ENCODE measurements at regions not wholly inside any gene's neighbourhood (a gene's known extent, or its start where the extent isn't known, plus 50 kb on each side); places are given as distances from the start of the nearest gene placed in this dataset.

DNA sequence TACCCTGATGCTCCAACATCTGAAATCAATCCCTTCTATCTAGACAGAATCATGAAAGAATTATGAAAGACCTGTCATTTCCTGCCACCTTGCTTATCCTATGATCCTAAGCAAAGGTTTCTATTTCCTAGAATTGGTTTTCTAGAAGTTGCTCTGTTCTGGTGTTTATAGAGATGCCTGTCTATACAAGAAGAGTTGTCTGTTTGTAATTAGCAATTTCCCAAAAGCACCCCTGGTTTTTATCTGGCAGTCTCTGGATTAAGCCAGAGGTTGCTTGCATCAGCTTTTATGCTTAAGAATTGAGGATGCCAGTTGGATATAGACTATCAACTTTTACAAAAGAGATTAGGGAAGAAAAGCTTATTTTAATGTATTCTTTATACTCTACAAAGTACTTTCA is 133.0 kb upstream of the EFNA5 start:
- H3K27me3 ChIP-seq (replicated peaks in 1 of 4; ENCODE audit: control extremely low read depth in 1 of 4, control insufficient read depth in 3 of 4, insufficient read depth in 4 of 4, low read length in 3 of 4), result no peaks in the 10 kb centered on the region
- no peak overlapping the region for H2AFZ ChIP-seq (ENCODE audit: insufficient read depth, low read depth, low read length, poor library complexity, severe bottlenecking)
- ATAC-seq (ENCODE audit: low read depth) (no peak), DNase-seq (no peak)
- H3K4me3 ChIP-seq (ENCODE audit: control extremely low read depth in 1 of 5, extremely low read depth in 1 of 5, insufficient read depth in 1 of 5, low read depth in 2 of 5, low read length in 4 of 5), result no peak overlapping the region
- no peak overlapping the region for H3K27ac ChIP-seq (ENCODE audit: low read length in 2 of 2)
- no peaks in the 10 kb centered on the region for H4K20me1 ChIP-seq (ENCODE audit: control insufficient read depth, insufficient read depth, low read length, poor library complexity, severe bottlenecking)
- Mint-ChIP-seq H3K4me1 (no peaks in the 10 kb centered on the region), H3K27ac (no peak overlapping the region), H3K4me3 (no peak overlapping the region), H3K27me3 (no peaks in the 10 kb centered on the region), H3K9me3 (ENCODE audit: insufficient read depth) (no peaks in the 10 kb centered on the region)
- no peaks in the 10 kb centered on the region for H3K36me3 ChIP-seq (replicated peaks in 1 of 2; ENCODE audit: control extremely low read depth in 1 of 2, control insufficient read depth in 1 of 2, extremely low read depth in 1 of 2, insufficient read depth in 2 of 2, low read length in 1 of 2)
- POLR2A ChIA-PET, result no interaction called here
- no peak overlapping the region for H3K9ac ChIP-seq (ENCODE audit: low read length)
- H3K4me2 ChIP-seq (replicated peaks; ENCODE audit: low read depth, low read length, poor library complexity, severe bottlenecking), result no peak overlapping the region
- no peaks in the 10 kb centered on the region for H3K79me2 ChIP-seq (ENCODE audit: control insufficient read depth, insufficient read depth, low read length)
- no peaks in the 10 kb centered on the region for H3K9me3 ChIP-seq (ENCODE audit: control extremely low read depth in 1 of 3, control insufficient read depth in 2 of 3, insufficient read depth in 1 of 3, low read length in 2 of 3)
- CTCF ChIA-PET, result no interaction called here
- TF ChIP-seq EZH2 (IDR thresholded peaks at IDR 0.05; ENCODE audit: borderline replicate concordance, insufficient read depth, low read depth, low read length, poor library complexity, severe bottlenecking), result no peak
- TF ChIP-seq, protein P1, sequence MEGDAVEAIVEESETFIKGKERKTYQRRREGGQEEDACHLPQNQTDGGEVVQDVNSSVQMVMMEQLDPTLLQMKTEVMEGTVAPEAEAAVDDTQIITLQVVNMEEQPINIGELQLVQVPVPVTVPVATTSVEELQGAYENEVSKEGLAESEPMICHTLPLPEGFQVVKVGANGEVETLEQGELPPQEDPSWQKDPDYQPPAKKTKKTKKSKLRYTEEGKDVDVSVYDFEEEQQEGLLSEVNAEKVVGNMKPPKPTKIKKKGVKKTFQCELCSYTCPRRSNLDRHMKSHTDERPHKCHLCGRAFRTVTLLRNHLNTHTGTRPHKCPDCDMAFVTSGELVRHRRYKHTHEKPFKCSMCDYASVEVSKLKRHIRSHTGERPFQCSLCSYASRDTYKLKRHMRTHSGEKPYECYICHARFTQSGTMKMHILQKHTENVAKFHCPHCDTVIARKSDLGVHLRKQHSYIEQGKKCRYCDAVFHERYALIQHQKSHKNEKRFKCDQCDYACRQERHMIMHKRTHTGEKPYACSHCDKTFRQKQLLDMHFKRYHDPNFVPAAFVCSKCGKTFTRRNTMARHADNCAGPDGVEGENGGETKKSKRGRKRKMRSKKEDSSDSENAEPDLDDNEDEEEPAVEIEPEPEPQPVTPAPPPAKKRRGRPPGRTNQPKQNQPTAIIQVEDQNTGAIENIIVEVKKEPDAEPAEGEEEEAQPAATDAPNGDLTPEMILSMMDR (IDR thresholded peaks at IDR 0.05), result no peak
- H3K4me1 ChIP-seq (ENCODE audit: control insufficient read depth in 2 of 2, insufficient read depth in 2 of 2, low read length in 2 of 2), result no peaks in the 10 kb centered on the region
- intact Hi-C loops (cut with micrococcal nuclease), result no loop called here

DNA sequence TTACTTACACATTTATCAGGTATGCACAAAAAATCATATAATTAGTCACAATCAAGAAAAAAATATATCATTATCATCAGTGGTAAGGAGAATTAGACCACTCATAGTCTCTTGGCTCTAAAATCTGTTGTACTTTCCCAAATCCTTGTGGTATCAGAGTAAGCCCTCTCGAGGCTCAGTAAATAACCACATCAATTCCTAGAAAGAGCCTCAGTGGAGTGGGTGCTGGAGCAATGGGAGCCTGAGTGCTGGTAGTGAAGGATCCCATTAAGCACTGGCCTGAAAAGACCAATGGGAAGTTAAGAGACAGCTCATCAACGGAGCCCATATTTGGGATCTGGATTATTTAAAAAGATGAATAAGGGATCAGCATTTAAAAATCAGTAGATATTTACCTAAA is 130.3 kb upstream of the EFNA5 start:
- Histone ChIP-seq H3K79me2 (ENCODE audit: control insufficient read depth, insufficient read depth, low read length) (no peaks in the 10 kb centered on the region), H2AFZ (ENCODE audit: insufficient read depth, low read depth, low read length, poor library complexity, severe bottlenecking) (no peak overlapping the region), H3K4me3 (ENCODE audit: control extremely low read depth in 1 of 5, extremely low read depth in 1 of 5, insufficient read depth in 1 of 5, low read depth in 2 of 5, low read length in 4 of 5) (no peak overlapping the region), H4K20me1 (ENCODE audit: control insufficient read depth, insufficient read depth, low read length, poor library complexity, severe bottlenecking) (no peaks in the 10 kb centered on the region), H3K4me1 (ENCODE audit: control insufficient read depth in 2 of 2, insufficient read depth in 2 of 2, low read length in 2 of 2) (no peaks in the 10 kb centered on the region), H3K27me3 (replicated peaks in 1 of 4; ENCODE audit: control extremely low read depth in 1 of 4, control insufficient read depth in 3 of 4, insufficient read depth in 4 of 4, low read length in 3 of 4) (no peaks in the 10 kb centered on the region), H3K9ac (ENCODE audit: low read length) (no peak overlapping the region), H3K9me3 (ENCODE audit: control extremely low read depth in 1 of 3, control insufficient read depth in 2 of 3, insufficient read depth in 1 of 3, low read length in 2 of 3) (no peaks in the 10 kb centered on the region), H3K36me3 (replicated peaks in 1 of 2; ENCODE audit: control extremely low read depth in 1 of 2, control insufficient read depth in 1 of 2, extremely low read depth in 1 of 2, insufficient read depth in 2 of 2, low read length in 1 of 2) (no peaks in the 10 kb centered on the region), H3K27ac (ENCODE audit: low read length in 2 of 2) (no peak overlapping the region), H3K4me2 (replicated peaks; ENCODE audit: low read depth, low read length, poor library complexity, severe bottlenecking) (no peak overlapping the region)
- Mint-ChIP-seq H3K27me3 (no peaks in the 10 kb centered on the region), H3K9me3 (ENCODE audit: insufficient read depth) (no peaks in the 10 kb centered on the region), H3K4me1 (no peaks in the 10 kb centered on the region), H3K4me3 (no peak overlapping the region), H3K27ac (no peak overlapping the region)
- ATAC-seq (ENCODE audit: low read depth) (no peak), DNase-seq (no peak)
- intact Hi-C loops (cut with micrococcal nuclease), result no loop called here
- TF ChIP-seq, protein P1 (IDR thresholded peaks at IDR 0.05), result no peak
- TF ChIP-seq EZH2 (IDR thresholded peaks at IDR 0.05; ENCODE audit: borderline replicate concordance, insufficient read depth, low read depth, low read length, poor library complexity, severe bottlenecking), result no peak
- no CpG with 5 or more reads among the region's 2 CpGs for WGBS (ENCODE audit: insufficient coverage)
- POLR2A ChIA-PET, result no interaction called here
- CTCF ChIA-PET, result no interaction called here
